Neural progenitor cell (in vitro differentiated cells): ENCODE measurements at regions not wholly inside any gene's neighbourhood (a gene's known extent, or its start where the extent isn't known, plus 50 kb on each side); places are given as distances from the start of the nearest gene placed in this dataset.

Experiments used
- EZH2 ChIP-seq: fragments of 200-600 bp; sonication (generic); IDR thresholded peaks from 2 replicates; pipeline ENCODE4 v1.6.1; 2017; ENCODE audit warnings: antibody characterized with exemption, mild to moderate bottlenecking, moderate library complexity
- EZH2phosphoT487 ChIP-seq: fragments of 200-600 bp; sonication (generic); IDR thresholded peaks from 2 replicates; pipeline ENCODE4 v1.6.1; 2017; ENCODE audit warnings: antibody characterized with exemption
- TF ChIP-seq, protein P1 (sequence below): fragments of 200-600 bp; sonication (generic); IDR thresholded peaks from 2 replicates; pipeline ENCODE4 v1.5.1; 2017; ENCODE audit warnings: antibody characterized with exemption, mild to moderate bottlenecking

- TF ChIP-seq, protein P1, sequence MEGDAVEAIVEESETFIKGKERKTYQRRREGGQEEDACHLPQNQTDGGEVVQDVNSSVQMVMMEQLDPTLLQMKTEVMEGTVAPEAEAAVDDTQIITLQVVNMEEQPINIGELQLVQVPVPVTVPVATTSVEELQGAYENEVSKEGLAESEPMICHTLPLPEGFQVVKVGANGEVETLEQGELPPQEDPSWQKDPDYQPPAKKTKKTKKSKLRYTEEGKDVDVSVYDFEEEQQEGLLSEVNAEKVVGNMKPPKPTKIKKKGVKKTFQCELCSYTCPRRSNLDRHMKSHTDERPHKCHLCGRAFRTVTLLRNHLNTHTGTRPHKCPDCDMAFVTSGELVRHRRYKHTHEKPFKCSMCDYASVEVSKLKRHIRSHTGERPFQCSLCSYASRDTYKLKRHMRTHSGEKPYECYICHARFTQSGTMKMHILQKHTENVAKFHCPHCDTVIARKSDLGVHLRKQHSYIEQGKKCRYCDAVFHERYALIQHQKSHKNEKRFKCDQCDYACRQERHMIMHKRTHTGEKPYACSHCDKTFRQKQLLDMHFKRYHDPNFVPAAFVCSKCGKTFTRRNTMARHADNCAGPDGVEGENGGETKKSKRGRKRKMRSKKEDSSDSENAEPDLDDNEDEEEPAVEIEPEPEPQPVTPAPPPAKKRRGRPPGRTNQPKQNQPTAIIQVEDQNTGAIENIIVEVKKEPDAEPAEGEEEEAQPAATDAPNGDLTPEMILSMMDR, result no peak
- TF ChIP-seq EZH2 (no peak), EZH2phosphoT487 (no peak)
Observed at GRCh38 chr5:159515197-159515596, 184.9 kb upstream of the IL12B start.
